HK-2 (cell line): ENCODE measurements at regions not wholly inside any gene's neighbourhood (a gene's known extent, or its start where the extent isn't known, plus 50 kb on each side); places are given as distances from the start of the nearest gene placed in this dataset.
"Not testable (repeated sequence)": the region's sequence is repeated elsewhere in the genome, so short reads cannot be mapped to it uniquely, and the experiment has no call there.

Experiments used
- DNase-seq: peaks from one replicate; pipeline ENCODE4 v3.0.0-alpha.2; 2018; ENCODE audit not compliant: unreplicated experiment

GRCh38 chr6:147651-148050 is 144.6 kb upstream of the DUSP22 start:
- not testable (repeated sequence) for DNase-seq

DNA sequence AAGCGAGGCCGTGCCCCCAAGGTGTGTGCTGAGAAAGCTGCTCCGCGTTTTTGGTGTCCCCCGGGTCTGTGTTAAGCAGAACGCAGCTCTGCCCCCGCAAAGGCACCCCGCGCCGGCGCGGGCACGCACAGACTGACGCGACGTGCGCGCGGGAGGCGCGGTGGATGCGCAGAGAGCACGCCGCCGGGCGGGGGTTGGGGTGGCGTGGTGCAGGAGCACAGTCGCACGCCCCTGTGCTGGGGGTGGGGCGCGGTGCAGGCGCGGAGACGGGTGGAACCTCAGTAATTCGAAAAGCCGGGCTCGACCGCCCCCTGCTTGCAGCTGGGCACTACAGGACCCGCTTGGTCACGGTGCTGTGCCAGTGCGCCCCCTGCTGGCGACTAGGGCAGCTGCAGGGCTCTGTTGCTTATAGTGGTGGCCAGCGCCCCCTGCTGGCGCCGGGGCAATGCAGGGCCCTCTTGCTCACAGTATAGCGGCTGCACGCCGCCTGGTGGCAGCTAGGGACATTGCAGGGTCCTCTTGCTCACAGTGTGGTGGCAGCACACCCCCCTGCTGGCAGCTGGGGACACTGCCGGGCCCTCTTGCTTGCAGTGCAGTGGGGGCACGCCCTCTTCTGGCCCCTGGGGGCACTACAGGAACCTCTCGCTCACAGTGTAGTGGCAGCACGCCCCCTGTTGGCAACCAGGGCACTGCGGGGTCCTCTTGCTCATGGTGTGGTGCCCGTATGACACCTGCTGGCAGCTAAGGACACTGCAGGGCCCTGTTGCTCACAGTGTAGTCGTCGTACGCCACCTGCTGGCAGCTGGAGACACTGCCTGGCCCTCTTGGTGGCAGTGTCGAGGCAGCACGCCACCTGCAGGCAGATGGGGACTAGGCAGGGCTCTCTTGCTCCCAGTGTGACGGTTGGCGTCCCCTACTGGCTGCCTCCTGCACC is 144.0 kb upstream of the DUSP22 start:
- DNase-seq: peak; percentile 28

GRCh38 chr6:150147-150546 is 142.1 kb upstream of the DUSP22 start:
- DNase-seq: not testable (repeated sequence)

- DNase-seq: not testable (repeated sequence)
These were observed 139.9 kb upstream of the DUSP22 start for GRCh38 chr6:152436-152835.

DNA sequence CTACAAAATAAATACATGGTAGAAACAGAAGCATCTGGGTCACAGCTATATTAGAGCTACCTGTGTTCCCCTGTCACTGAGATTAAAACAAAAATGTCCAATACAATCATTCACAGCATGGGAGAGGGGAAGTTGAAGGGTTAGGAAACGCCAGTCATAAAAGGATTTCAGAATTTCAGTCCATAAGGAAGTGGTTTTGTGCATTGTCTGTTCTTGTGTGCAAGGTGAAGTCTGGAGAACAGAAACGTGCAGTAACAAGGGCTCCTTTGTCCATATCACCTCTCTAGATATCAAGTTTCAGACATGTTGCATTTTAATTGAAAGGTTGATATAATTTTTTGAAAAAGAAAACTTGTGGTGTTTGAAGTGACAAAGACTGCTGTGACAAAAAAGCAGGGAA is 139.3 kb upstream of the DUSP22 start:
- not testable (repeated sequence) for DNase-seq

- DNase-seq: not testable (repeated sequence)
These were observed 138.4 kb upstream of the DUSP22 start for GRCh38 chr6:153867-154266.

DNA sequence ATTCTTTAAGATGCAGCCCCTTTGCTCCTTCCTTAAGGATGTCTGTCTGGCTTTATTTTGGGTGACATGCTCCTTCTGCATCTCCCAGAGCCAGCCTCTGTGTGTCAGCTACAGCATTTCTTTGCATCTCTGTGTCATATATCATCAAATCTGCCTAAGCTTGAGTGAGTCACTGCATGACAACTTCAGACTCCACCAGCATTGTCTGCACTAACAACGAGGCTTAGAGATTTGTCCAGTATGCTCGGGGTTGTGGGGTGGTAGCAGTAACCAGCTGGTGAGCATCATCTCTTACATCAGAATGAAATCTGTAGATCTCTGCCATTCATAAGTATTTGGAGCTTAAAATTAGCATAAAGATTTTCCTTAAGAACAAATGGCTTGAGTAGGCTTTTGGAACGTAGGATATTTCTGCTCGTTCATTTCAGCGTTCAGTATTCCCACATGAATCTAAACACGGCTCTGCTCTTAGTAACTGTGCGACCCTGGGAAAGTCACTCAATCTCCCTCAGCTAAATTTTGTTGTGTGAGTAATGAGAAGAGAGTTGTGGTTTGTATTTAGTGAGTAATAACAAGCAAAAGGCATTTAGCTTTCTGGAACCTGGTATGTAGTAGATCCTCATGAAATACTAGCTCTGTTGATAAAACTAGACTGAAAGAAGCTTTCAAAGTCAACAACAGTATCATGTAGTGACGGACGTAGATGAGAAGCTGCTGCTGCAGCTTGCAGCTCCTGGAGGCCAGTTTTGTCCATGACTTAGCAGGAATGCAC is 137.8 kb upstream of the DUSP22 start:
- DNase-seq: not testable (repeated sequence)

GRCh38 chr6:156010-156409 is 136.3 kb upstream of the DUSP22 start:
- no peak for DNase-seq

DNA sequence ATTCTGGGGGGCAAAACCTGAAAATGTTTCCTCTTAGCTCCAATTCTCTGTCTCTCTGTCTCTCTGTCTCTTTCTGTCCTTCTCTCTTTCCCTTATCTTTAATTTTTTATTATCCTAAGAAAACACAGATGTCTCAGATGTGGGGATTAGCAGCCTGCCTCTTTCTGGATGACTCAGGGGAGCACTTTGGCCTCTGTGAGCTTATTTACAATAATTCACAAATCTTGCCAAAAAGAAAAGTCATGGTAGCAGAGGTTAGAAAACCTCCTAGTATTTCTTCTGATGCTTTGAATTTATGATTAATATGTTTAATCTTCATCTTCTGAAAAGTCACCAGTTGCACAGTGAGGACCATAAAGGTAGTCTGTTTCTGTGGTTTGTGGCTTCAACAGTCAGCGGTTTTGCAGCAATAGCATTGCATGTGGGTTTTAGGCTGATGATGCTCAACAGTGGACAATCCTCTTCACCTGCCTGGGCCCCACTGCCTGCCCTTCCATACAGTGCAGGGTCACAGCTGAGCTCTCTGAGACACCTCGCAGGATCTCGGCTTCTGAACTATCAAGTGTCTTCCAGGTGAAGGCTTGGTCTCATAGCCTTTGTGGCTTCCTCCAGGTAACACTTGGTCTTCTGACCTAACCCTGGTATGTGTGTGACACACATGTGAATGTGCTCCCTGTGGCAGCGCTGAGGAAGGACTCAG is 135.7 kb upstream of the DUSP22 start:
- not testable (repeated sequence) for DNase-seq

DNA sequence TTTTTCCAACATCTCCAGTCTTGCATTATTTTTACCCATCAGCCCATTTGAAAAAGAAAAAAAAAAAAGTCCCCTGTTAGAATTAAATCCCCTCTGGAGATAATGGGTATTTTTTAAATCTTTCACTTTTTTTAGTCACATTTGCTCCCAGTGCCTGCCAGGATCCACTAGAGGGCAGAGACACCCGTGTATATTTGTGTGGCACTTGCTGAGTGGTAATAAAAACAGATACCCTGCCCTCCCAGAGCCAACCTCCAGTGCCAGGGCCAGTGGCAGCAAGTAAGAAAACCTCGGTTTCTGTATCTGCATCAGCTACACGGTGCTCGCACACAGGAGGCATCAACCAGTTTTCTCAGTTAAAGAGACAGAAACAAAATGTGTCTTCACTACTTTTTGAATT is 135.1 kb upstream of the DUSP22 start:
- DNase-seq: not testable (repeated sequence)

DNA sequence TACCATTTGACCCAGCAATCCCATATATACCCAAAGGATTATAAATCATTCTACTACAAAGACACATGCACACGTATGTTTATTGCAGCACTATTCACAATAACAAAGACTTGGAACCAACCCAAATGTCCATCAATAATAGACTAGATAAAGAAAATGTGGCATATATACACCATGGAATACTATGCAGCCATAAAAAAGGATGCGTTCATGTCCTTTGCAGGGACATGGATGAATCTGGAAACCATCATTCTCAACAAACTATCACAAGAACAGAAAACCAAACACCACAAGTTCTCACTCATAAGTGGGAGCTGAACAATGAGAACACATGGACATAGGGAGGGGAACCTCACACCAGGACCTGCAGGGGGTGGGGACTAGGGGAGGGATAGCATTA is 130.6 kb upstream of the DUSP22 start:
- not testable (repeated sequence) for DNase-seq

DNA sequence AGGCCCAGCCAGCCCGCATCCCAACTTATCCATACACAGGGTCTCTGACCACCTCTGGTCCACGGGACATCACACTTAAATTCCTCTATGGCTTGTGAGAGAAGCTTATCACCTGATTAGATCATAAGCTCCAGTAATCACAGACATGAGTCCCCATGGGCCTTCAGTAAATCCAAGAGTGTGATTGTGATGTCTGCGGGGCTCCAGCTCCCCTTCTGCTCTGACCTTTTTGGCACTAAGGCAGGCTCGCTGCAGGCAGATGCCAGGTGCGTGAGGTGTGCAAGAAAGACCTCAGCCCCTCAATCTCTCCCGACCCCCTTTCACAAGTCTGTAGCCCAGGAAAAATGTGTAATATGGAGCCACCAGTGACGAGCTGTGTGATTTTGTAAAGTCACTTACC is 127.6 kb upstream of the DUSP22 start:
- no peak for DNase-seq

DNA sequence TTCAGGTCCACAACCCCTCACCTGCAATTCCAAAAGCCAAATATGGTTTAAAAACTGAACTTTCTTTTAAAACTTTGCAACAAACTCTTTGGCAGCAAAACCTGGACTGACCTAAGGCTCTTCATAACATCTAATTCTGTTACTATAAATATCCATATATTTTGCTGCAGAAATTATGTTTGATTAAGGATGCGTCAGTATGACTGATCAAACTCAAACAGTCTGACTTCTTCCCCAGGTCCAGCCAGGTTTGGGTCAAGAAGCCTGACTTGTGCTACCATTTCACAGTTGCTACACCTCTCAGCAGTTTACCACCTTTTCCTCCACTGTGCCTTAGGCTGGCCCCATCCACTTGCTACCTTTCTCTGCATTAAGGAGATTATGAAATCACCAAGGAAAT is 127.0 kb upstream of the DUSP22 start:
- DNase-seq: no peak

DNA sequence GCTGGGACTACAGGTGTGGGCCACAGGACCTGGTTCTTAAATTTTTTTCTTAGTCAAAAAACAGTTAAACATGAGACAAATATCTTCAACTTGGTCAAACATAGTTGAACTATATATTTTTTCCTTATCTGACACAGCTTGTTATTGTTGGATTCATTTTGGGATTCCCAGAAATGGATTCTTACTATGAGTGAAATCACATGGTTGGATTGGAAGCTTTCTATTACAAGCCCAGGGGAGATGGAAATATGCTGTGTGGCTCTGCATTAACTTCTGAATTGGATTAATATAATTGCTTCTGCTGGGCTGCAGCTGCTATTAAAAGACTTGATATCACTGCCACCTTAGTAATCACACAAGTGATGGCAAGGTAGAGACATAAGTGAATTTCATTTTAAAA is 126.4 kb upstream of the DUSP22 start:
- no peak for DNase-seq

GRCh38 chr6:168865-169455 is 123.3 kb upstream of the DUSP22 start:
- DNase-seq: no peak

GRCh38 chr6:174036-174435 is 118.3 kb upstream of the DUSP22 start:
- DNase-seq: no peak

GRCh38 chr6:175680-176079 is 116.6 kb upstream of the DUSP22 start:
- DNase-seq: no peak

GRCh38 chr6:176766-177165 is 115.5 kb upstream of the DUSP22 start:
- DNase-seq: no peak

DNA sequence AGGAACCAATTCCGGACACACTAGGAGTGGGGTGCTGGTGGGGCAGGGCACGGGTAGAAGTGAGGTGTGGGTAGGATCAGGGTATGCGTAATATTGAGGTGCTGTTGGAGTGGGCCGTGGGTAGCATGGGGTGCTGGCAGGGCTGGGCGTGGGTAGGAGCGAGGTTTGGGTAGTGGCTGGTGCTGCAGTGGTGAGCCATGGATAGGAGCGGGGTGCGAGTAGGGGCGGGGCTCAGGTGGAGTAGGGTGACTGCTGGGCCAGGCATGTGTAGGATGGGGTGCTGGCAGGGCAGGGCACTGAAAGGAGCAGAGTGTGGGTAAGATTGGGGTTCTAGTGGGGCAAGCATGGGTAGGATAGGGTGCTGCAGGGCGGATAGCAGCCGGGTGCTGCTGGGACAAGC is 114.2 kb upstream of the DUSP22 start:
- DNase-seq: no peak

GRCh38 chr6:178929-179328 is 113.4 kb upstream of the DUSP22 start:
- not testable (repeated sequence) for DNase-seq

DNA sequence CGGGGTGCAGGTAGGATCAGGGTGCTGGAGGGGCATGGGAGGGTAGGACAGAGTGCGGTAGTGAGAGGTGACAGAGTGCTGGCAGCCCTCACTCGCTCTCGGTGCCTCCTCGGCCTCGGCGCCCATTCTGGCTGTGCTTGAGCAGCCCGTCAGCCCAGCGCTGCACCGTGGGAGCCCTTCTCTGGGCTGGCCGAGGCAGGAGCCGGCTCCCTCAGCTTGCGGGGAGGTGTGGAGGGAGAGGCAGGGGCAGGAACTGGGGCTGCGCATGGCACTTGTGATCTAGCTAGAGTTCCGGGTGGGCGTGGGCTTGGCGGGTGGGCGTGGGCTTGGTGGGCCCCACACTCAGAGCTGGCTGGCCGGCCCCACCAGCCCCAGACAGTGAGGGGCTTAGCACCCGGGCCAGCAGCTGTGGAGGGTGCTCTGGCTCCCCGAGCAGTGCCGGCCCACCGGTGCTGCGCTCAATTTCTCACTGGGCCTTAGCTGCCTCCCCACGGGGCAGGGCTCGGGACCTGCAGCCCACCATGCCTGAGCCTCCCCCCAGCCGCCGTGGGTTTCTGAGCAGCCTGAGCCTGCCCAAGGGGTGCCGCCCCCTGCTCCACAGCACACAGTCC is 112.8 kb upstream of the DUSP22 start:
- no peak for DNase-seq
